H9 (cell line): ENCODE measurements at regions not wholly inside any gene's neighbourhood (a gene's known extent, or its start where the extent isn't known, plus 50 kb on each side); places are given as distances from the start of the nearest gene placed in this dataset.

Source experiments
- DNase-seq: peaks from one replicate; pipeline ENCODE4 v3.0.0-alpha.2; 2017
- H2AFZ ChIP-seq: one replicate; pipeline ENCODE4 v1.6.1; 2013; ENCODE audit warnings: mild to moderate bottlenecking, low read length, control low read depth, moderate library complexity
- H2AK5ac ChIP-seq: 2 replicates; pipeline ENCODE4 v1.6.1; 2013; ENCODE audit warnings: low read length, control low read depth, mixed read lengths; ENCODE audit not compliant: insufficient read length
- H2BK120ac ChIP-seq: one replicate; pipeline ENCODE4 v1.6.1; 2013; ENCODE audit warnings: low read depth, mild to moderate bottlenecking, low read length, control low read depth, inconsistent platforms; ENCODE audit not compliant: poor library complexity, severe bottlenecking
- H2BK12ac ChIP-seq: 2 replicates; pipeline ENCODE4 v1.6.1; 2013; ENCODE audit warnings: low read length, control low read depth, mixed read lengths, low read depth; ENCODE audit not compliant: insufficient read length
- H2BK15ac ChIP-seq: 2 replicates; pipeline ENCODE4 v1.6.1; 2013; ENCODE audit warnings: low read depth, low read length, control low read depth
- H2BK20ac ChIP-seq: one replicate; pipeline ENCODE4 v1.6.1; 2013; ENCODE audit warnings: low read depth, mild to moderate bottlenecking, low read length, control low read depth, inconsistent platforms; ENCODE audit not compliant: poor library complexity, severe bottlenecking
- H2BK5ac ChIP-seq: 2 replicates; pipeline ENCODE4 v1.6.1; 2013; ENCODE audit warnings: low read length, control low read depth, mixed read lengths; ENCODE audit not compliant: insufficient read length
- H3K14ac ChIP-seq: 2 replicates; pipeline ENCODE4 v1.6.1; 2013; ENCODE audit warnings: low read length, control low read depth; ENCODE audit not compliant: insufficient read depth
- H3K18ac ChIP-seq: 2 replicates; pipeline ENCODE4 v1.6.1; 2013; ENCODE audit warnings: low read depth, mild to moderate bottlenecking, mixed read lengths, low read length, control low read depth; ENCODE audit not compliant: insufficient read length
- H3K23ac ChIP-seq: 2 replicates; pipeline ENCODE4 v1.6.1; 2013; ENCODE audit warnings: low read length, control low read depth, mixed read lengths, low read depth; ENCODE audit not compliant: insufficient read length
- H3K23me2 ChIP-seq: 2 replicates; pipeline ENCODE4 v1.6.1; 2013; ENCODE audit warnings: low read depth, mild to moderate bottlenecking, mixed read lengths, low read length, control low read depth; ENCODE audit not compliant: insufficient read length, poor library complexity, severe bottlenecking
- H3K27ac ChIP-seq: 2 replicates; pipeline ENCODE4 v1.5.1; 2013; ENCODE audit warnings: low read length, control low read depth, mixed read lengths, low read depth; ENCODE audit not compliant: insufficient read length
- H3K27me3 ChIP-seq: 2 replicates; pipeline ENCODE4 v1.6.1; 2013; ENCODE audit warnings: low read length, control low read depth, inconsistent platforms; ENCODE audit not compliant: insufficient read depth
- H3K4ac ChIP-seq: 2 replicates; pipeline ENCODE4 v1.6.1; 2013; ENCODE audit warnings: low read depth, mild to moderate bottlenecking, control low read depth, inconsistent platforms, low read length, moderate library complexity
- H3K4me1 ChIP-seq: 2 replicates; pipeline ENCODE4 v1.6.1; 2013; ENCODE audit warnings: low read length, control low read depth, inconsistent platforms; ENCODE audit not compliant: insufficient read depth
- H3K4me2 ChIP-seq: 2 replicates; pipeline ENCODE4 v1.6.1; 2013; ENCODE audit warnings: low read length, control low read depth, mixed read lengths; ENCODE audit not compliant: insufficient read length, insufficient read depth
- H3K56ac ChIP-seq: 2 replicates; pipeline ENCODE4 v1.6.1; 2013; ENCODE audit warnings: low read depth, mild to moderate bottlenecking, mixed read lengths, low read length, control low read depth; ENCODE audit not compliant: insufficient read length
- H3K79me1 ChIP-seq: 2 replicates; pipeline ENCODE4 v1.6.1; 2013; ENCODE audit warnings: low read depth, mild to moderate bottlenecking, moderate library complexity, low read length, control low read depth, inconsistent platforms; ENCODE audit not compliant: insufficient read depth, poor library complexity, severe bottlenecking
- H3K79me2 ChIP-seq: 2 replicates; pipeline ENCODE4 v1.6.1; 2013; ENCODE audit warnings: low read length, control low read depth, inconsistent platforms; ENCODE audit not compliant: insufficient read depth
- H3K9ac ChIP-seq: 2 replicates; pipeline ENCODE4 v1.6.1; 2013; ENCODE audit warnings: low read length, control low read depth, mixed read lengths; ENCODE audit not compliant: insufficient read length; ENCODE audit errors: extremely low read depth
- H3K9me3 ChIP-seq: one replicate; pipeline ENCODE4 v1.6.1; 2013; ENCODE audit warnings: low read depth, low read length, inconsistent platforms; ENCODE audit not compliant: control insufficient read depth
- H3T11ph ChIP-seq: one replicate; pipeline ENCODE4 v1.6.1; 2013; ENCODE audit warnings: mild to moderate bottlenecking, low read length, control low read depth, inconsistent platforms
- H4K20me1 ChIP-seq: one replicate; pipeline ENCODE4 v1.6.1; 2013; ENCODE audit not compliant: control insufficient read depth, insufficient read length, insufficient read depth
- H4K5ac ChIP-seq: 2 replicates; pipeline ENCODE4 v1.6.1; 2013; ENCODE audit warnings: low read depth, mild to moderate bottlenecking, mixed read lengths, low read length, control low read depth; ENCODE audit not compliant: insufficient read length
- H4K8ac ChIP-seq: replicated peaks from 2 replicates; pipeline ENCODE4 v1.6.1; 2013; ENCODE audit warnings: low read length, control low read depth, mixed read lengths, low read depth; ENCODE audit not compliant: insufficient read length
- H4K91ac ChIP-seq: 2 replicates; pipeline ENCODE4 v1.6.1; 2013; ENCODE audit warnings: low read depth, mild to moderate bottlenecking, moderate library complexity, mixed read lengths, low read length, control low read depth; ENCODE audit not compliant: insufficient read length
- H3K27ac Mint-ChIP-seq, 3 experiments: 2 replicates in 2 of 3; 3 replicates in 1 of 3; pipeline ENCODE4 v1.8.0; 2020 to 2021; ENCODE audit warnings: mixed read lengths in 3 of 3, mild to moderate bottlenecking in 1 of 3, moderate library complexity in 1 of 3
- H3K27me3 Mint-ChIP-seq: 2 replicates; pipeline ENCODE4 v1.8.0; 2021; ENCODE audit warnings: low read depth, mild to moderate bottlenecking, moderate library complexity, mixed read lengths
- H3K36me3 Mint-ChIP-seq, 3 experiments: 2 replicates in 2 of 3; 3 replicates in 1 of 3; pipeline ENCODE4 v1.8.0; 2020 to 2021; ENCODE audit warnings: low read depth in 3 of 3, mixed read lengths in 3 of 3; ENCODE audit not compliant: insufficient read depth in 1 of 3
- H3K4me1 Mint-ChIP-seq, 2 experiments: 2 replicates each; pipeline ENCODE4 v1.8.0; 2020; ENCODE audit warnings: mixed read lengths in 2 of 2
- H3K4me3 Mint-ChIP-seq, 2 experiments: 2 replicates in 1 of 2; 3 replicates in 1 of 2; pipeline ENCODE4 v1.8.0; 2020 to 2021; ENCODE audit warnings: mild to moderate bottlenecking in 2 of 2, mixed read lengths in 2 of 2, moderate library complexity in 1 of 2
- H3K9me3 Mint-ChIP-seq, 2 experiments: 2 replicates in 1 of 2; 3 replicates in 1 of 2; pipeline ENCODE4 v1.8.0; 2020; ENCODE audit warnings: mild to moderate bottlenecking in 2 of 2, mixed read lengths in 2 of 2, moderate library complexity in 1 of 2
- WGBS: extraction: QIAGEN DNeasy Blood & Tissue Kit; methylation state at CpG from one replicate; pipeline ENCODE4 v1.1.7; 2013; ENCODE audit warnings: missing lambda C conversion rate, low lambda C conversion rate, mixed read lengths; ENCODE audit not compliant: insufficient read length; ENCODE audit errors: extremely low coverage; 5-methylcytosine and 5-hydroxymethylcytosine counted together
- TF ChIP-seq, protein P1 (sequence below): fragments of 200-600 bp; sonication (generic); conservative IDR thresholded peaks from 3 replicates; pipeline ENCODE4 v1.8.0; 2021; ENCODE audit warnings: antibody characterized with exemption, mild to moderate bottlenecking

DNA sequence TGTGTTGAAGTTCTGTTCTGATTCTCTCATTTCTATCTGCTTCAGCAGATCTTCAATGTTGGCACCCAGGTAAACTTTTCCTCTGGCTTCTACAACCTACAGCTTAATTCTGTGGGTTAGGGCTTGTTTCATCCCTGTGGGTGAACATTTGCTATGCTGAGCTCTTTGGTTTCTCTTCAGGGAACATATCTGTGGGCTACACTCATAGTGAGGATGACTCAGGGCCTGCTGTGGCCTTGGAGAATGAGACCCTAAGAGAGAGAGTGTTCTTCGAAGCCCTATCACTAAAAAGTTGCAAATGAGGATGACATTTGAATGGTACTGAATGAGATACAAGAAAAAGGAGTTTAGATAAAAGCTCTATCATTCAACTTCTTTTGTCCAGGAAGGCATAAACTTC lies 346.2 kb upstream of the CBLB start:
- Mint-ChIP-seq H3K27me3 (no peaks in the 10 kb centered on the region), H3K4me3 (no peak overlapping the region), H3K9me3 (peaks cover 11 to 21% of the 10 kb centered on the region in 2 experiments), H3K36me3 (peaks cover 3 to 26% (median 3%) of the 10 kb centered on the region in 3 experiments; a peak in 6 of 7 replicates), H3K27ac (0 out of 7 replicates have a peak overlapping the region, but pooled peaks of 1 of the 3 experiments have one; percentile 8), H3K4me1 (no peaks in the 10 kb centered on the region)
- Histone ChIP-seq H3K79me1 (no peaks in the 10 kb centered on the region), H3K18ac (no peak overlapping the region), H4K91ac (no peak overlapping the region), H3K4ac (no peak overlapping the region), H2BK120ac (no peak overlapping the region), H2BK15ac (no peak overlapping the region), H3K14ac (no peak overlapping the region), H2BK12ac (no peak overlapping the region), H4K8ac (no peak overlapping the region), H4K20me1 (no peaks in the 10 kb centered on the region), H4K5ac (no peak overlapping the region), H3K23me2 (no peaks in the 10 kb centered on the region), H2BK20ac (no peak overlapping the region), H3K27ac (no peak overlapping the region), H2AFZ (no peak overlapping the region), H3K79me2 (no peaks in the 10 kb centered on the region), H2AK5ac (no peak overlapping the region), H3K9me3 (no peaks in the 10 kb centered on the region), H3K23ac (no peak overlapping the region), H3T11ph (no peak overlapping the region), H3K9ac (no peak overlapping the region), H3K4me1 (no peaks in the 10 kb centered on the region), H3K56ac (no peak overlapping the region), H3K27me3 (no peaks in the 10 kb centered on the region), H2BK5ac (no peak overlapping the region), H3K4me2 (no peak overlapping the region)
- TF ChIP-seq, protein P1, sequence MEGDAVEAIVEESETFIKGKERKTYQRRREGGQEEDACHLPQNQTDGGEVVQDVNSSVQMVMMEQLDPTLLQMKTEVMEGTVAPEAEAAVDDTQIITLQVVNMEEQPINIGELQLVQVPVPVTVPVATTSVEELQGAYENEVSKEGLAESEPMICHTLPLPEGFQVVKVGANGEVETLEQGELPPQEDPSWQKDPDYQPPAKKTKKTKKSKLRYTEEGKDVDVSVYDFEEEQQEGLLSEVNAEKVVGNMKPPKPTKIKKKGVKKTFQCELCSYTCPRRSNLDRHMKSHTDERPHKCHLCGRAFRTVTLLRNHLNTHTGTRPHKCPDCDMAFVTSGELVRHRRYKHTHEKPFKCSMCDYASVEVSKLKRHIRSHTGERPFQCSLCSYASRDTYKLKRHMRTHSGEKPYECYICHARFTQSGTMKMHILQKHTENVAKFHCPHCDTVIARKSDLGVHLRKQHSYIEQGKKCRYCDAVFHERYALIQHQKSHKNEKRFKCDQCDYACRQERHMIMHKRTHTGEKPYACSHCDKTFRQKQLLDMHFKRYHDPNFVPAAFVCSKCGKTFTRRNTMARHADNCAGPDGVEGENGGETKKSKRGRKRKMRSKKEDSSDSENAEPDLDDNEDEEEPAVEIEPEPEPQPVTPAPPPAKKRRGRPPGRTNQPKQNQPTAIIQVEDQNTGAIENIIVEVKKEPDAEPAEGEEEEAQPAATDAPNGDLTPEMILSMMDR, result no peak
- no CpG with 5 or more reads among the region's 1 CpG for WGBS
- DNase-seq, result no peak
